Erythroblast (primary cell): ENCODE measurements at regions not wholly inside any gene's neighbourhood (a gene's known extent, or its start where the extent isn't known, plus 50 kb on each side); places are given as distances from the start of the nearest gene placed in this dataset.

Source experiments
- GATA1 ChIP-seq: IDR thresholded peaks from 2 replicates; pipeline ENCODE4 v1.6.1; 2011; ENCODE audit warnings: low read depth, mild to moderate bottlenecking, control low read depth, low read length, moderate library complexity
- POLR2A ChIP-seq: IDR thresholded peaks from 2 replicates; pipeline ENCODE4 v1.6.1; 2011; ENCODE audit warnings: mild to moderate bottlenecking, low read length

- TF ChIP-seq POLR2A (no peak), GATA1 (no peak)
These were observed 242.5 kb upstream of the RIOK2 start for GRCh38 chr5:97425511-97425910.
